ENCODE measurements at regions not wholly inside any gene's neighbourhood (a gene's known extent, or its start where the extent isn't known, plus 50 kb on each side); places are given as distances from the start of the nearest gene placed in this dataset.
"Not testable (repeated sequence)": the region's sequence is repeated elsewhere in the genome, so short reads cannot be mapped to it uniquely, and the experiment has no call there.

- no peak for DNase-seq
These were observed 97.1 kb downstream of the DAD1 start for GRCh38 chr14:22491683-22492621.

- not testable (repeated sequence) for DNase-seq
These were observed 98.0 kb downstream of the DAD1 start for GRCh38 chr14:22491053-22491452.

GRCh38 chr14:22489957-22490950 is 98.8 kb downstream of the DAD1 start:
- no peak for DNase-seq

- DNase-seq, result no peak
These were observed 99.8 kb downstream of the DAD1 start for GRCh38 chr14:22489244-22489545.

- DNase-seq, result no peak
These were observed 100.3 kb downstream of the DAD1 start for GRCh38 chr14:22488522-22489243.

GRCh38 chr14:22487941-22488340 is 101.1 kb downstream of the DAD1 start:
- no peak for DNase-seq

GRCh38 chr14:22487401-22487800 is 101.6 kb downstream of the DAD1 start:
- DNase-seq, result no peak

- no peak for DNase-seq
These were observed 102.3 kb downstream of the DAD1 start for GRCh38 chr14:22486675-22487074.

- DNase-seq, result no peak
These were observed 103.4 kb downstream of the DAD1 start for GRCh38 chr14:22485649-22486048.

- no peak for DNase-seq
These were observed 103.8 kb downstream of the DAD1 start for GRCh38 chr14:22485178-22485577.

- DNase-seq, result no peak
These were observed 104.4 kb downstream of the DAD1 start for GRCh38 chr14:22484632-22485031.

GRCh38 chr14:22483863-22484593 is 105.0 kb downstream of the DAD1 start:
- DNase-seq, result no peak

- no peak for DNase-seq
These were observed 106.1 kb downstream of the DAD1 start for GRCh38 chr14:22482782-22483553.

GRCh38 chr14:22482085-22482694 is 106.8 kb downstream of the DAD1 start:
- no peak for DNase-seq

- no peak for DNase-seq
These were observed 107.5 kb downstream of the DAD1 start for GRCh38 chr14:22481546-22481945.

GRCh38 chr14:22479776-22480464 is 109.1 kb downstream of the DAD1 start:
- DNase-seq, result no peak

GRCh38 chr14:22479132-22479531 is 109.9 kb downstream of the DAD1 start:
- DNase-seq, result no peak

- peak; percentile 71 for DNase-seq
These were observed 110.4 kb downstream of the DAD1 start for GRCh38 chr14:22478670-22479069.

- no peak for DNase-seq
These were observed 110.8 kb downstream of the DAD1 start for GRCh38 chr14:22478247-22478646.

- DNase-seq, result no peak
These were observed 111.3 kb downstream of the DAD1 start for GRCh38 chr14:22477569-22478194.
